NCI-H446 (cell line): ENCODE measurements at regions not wholly inside any gene's neighbourhood (a gene's known extent, or its start where the extent isn't known, plus 50 kb on each side); places are given as distances from the start of the nearest gene placed in this dataset.
"Not testable (repeated sequence)": the region's sequence is repeated elsewhere in the genome, so short reads cannot be mapped to it uniquely, and the experiment has no call there.

ENCODE experiments used
- DNase-seq, 2 experiments: peaks; one replicate each; lab custom pipeline; 2025; lab: John Stamatoyannopoulos, UW

GRCh38 chr1:221965252-221965651 is 223.4 kb upstream of the DUSP10 start:
- DNase-seq: no peak

GRCh38 chr1:221963742-221964141 is 221.9 kb upstream of the DUSP10 start:
- no peak for DNase-seq

GRCh38 chr1:221962385-221962784 is 220.5 kb upstream of the DUSP10 start:
- DNase-seq: no peak

- no peak for DNase-seq
Measured at GRCh38 chr1:221961532-221962292, 219.8 kb upstream of the DUSP10 start.

GRCh38 chr1:221958161-221958562 is 216.3 kb upstream of the DUSP10 start:
- not testable (repeated sequence) for DNase-seq

GRCh38 chr1:221957350-221957749 is 215.5 kb upstream of the DUSP10 start:
- DNase-seq: not testable (repeated sequence)

- DNase-seq: no peak
Measured at GRCh38 chr1:221949996-221950395, 208.1 kb upstream of the DUSP10 start.

GRCh38 chr1:221948459-221948858 is 206.6 kb upstream of the DUSP10 start:
- DNase-seq: no peak

- no peak for DNase-seq
Measured at GRCh38 chr1:221947731-221948130, 205.8 kb upstream of the DUSP10 start.

- no peak for DNase-seq
Measured at GRCh38 chr1:221946768-221947167, 204.9 kb upstream of the DUSP10 start.

GRCh38 chr1:221945669-221946068 is 203.8 kb upstream of the DUSP10 start:
- no peak for DNase-seq

GRCh38 chr1:221944247-221944870 is 202.5 kb upstream of the DUSP10 start:
- DNase-seq: no peak

GRCh38 chr1:221940631-221941030 is 198.7 kb upstream of the DUSP10 start:
- no peak for DNase-seq

- DNase-seq: peak; percentile 84 to 95
Measured at GRCh38 chr1:221939607-221940006, 197.7 kb upstream of the DUSP10 start.

GRCh38 chr1:221937155-221937953 is 195.5 kb upstream of the DUSP10 start:
- peak in 1 of 2 experiments; percentile 24 for DNase-seq

GRCh38 chr1:221933814-221934213 is 191.9 kb upstream of the DUSP10 start:
- no peak for DNase-seq

GRCh38 chr1:221926441-221926840 is 184.6 kb upstream of the DUSP10 start:
- no peak for DNase-seq

- DNase-seq: no peak
Measured at GRCh38 chr1:221925947-221926346, 184.1 kb upstream of the DUSP10 start.

- DNase-seq: no peak
Measured at GRCh38 chr1:221923929-221924598, 182.2 kb upstream of the DUSP10 start.

GRCh38 chr1:221921936-221922335 is 180.0 kb upstream of the DUSP10 start:
- DNase-seq: no peak

GRCh38 chr1:221919743-221920142 is 177.9 kb upstream of the DUSP10 start:
- DNase-seq: no peak

GRCh38 chr1:221919341-221919740 is 177.5 kb upstream of the DUSP10 start:
- DNase-seq: no peak
